ENCODE measurements at regions not wholly inside any gene's neighbourhood (a gene's known extent, or its start where the extent isn't known, plus 50 kb on each side); places are given as distances from the start of the nearest gene placed in this dataset.

GRCh38 chr12:90100579-90100978, 391.9 kb upstream of the ATP2B1 start:
- DNase-seq (ENCODE audit: low read depth): no peak
- in situ Hi-C loops (cut with HindIII; ENCODE audit: low sequenced_read_pairs): no loop called here
- TF ChIP-seq, protein P1, sequence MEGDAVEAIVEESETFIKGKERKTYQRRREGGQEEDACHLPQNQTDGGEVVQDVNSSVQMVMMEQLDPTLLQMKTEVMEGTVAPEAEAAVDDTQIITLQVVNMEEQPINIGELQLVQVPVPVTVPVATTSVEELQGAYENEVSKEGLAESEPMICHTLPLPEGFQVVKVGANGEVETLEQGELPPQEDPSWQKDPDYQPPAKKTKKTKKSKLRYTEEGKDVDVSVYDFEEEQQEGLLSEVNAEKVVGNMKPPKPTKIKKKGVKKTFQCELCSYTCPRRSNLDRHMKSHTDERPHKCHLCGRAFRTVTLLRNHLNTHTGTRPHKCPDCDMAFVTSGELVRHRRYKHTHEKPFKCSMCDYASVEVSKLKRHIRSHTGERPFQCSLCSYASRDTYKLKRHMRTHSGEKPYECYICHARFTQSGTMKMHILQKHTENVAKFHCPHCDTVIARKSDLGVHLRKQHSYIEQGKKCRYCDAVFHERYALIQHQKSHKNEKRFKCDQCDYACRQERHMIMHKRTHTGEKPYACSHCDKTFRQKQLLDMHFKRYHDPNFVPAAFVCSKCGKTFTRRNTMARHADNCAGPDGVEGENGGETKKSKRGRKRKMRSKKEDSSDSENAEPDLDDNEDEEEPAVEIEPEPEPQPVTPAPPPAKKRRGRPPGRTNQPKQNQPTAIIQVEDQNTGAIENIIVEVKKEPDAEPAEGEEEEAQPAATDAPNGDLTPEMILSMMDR (IDR thresholded peaks at IDR 0.05; ENCODE audit: low read depth, low read length, missing control alignments): no peak
- H3K4me3 ChIP-seq (ENCODE audit: low read depth, low read length): no peak overlapping the region

GRCh38 chr12:90099288-90099687, 390.6 kb upstream of the ATP2B1 start:
- DNase-seq (ENCODE audit: low read depth): no peak
- no peak overlapping the region for H3K4me3 ChIP-seq (ENCODE audit: low read depth, low read length)
- in situ Hi-C loops (cut with HindIII; ENCODE audit: low sequenced_read_pairs): no loop called here
- TF ChIP-seq, protein P1 (IDR thresholded peaks at IDR 0.05; ENCODE audit: low read depth, low read length, missing control alignments): no peak

GRCh38 chr12:90098132-90098779, 389.6 kb upstream of the ATP2B1 start:
- in situ Hi-C loops (cut with HindIII; ENCODE audit: low sequenced_read_pairs): no loop called here
- H3K4me3 ChIP-seq (ENCODE audit: low read depth, low read length): no peak overlapping the region
- DNase-seq (ENCODE audit: low read depth): peak; percentile 39
- TF ChIP-seq, protein P1 (IDR thresholded peaks at IDR 0.05; ENCODE audit: low read depth, low read length, missing control alignments): no peak

GRCh38 chr12:90091809-90092208, 383.2 kb upstream of the ATP2B1 start:
- DNase-seq (ENCODE audit: low read depth): no peak
- in situ Hi-C loops (cut with HindIII; ENCODE audit: low sequenced_read_pairs): no loop called here
- TF ChIP-seq, protein P1 (IDR thresholded peaks at IDR 0.05; ENCODE audit: low read depth, low read length, missing control alignments): no peak
- H3K4me3 ChIP-seq (ENCODE audit: low read depth, low read length): no peak overlapping the region

DNA sequence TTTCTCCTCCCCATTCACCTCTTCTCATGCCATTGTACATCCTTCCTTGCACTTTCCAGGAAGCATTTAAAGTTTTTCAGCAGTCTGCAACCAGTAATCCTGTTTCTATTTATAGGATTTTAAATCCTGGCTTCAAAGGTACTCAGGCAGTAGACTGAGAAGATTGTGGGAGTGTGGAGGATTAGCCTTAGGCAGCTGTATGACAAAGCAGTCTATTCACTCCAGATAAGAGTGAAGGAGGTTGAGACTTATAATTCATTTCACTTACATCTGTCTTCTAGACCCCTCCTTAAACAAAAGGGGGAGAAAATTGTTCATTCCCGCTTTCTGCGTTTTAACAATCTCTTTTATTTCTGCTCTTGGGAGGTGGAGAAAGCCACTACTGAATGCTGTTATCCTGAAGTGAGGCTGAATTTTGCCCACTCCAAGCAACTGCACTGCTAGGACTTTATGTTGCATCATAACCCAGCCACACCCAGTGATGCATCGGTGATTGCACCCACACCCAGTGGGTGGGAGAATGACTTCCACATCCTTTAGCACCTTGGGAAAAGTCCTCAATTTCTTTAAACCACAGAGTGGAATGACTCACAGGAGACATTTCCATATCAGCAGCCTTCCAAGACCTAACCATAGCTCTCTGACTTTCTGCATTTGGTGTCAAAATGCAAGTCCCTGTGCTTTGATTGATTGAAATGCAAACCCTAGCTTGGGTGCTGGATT, 382.5 kb upstream of the ATP2B1 start:
- H3K4me3 ChIP-seq (ENCODE audit: low read depth, low read length): no peak overlapping the region
- peak; percentile 84 for DNase-seq (ENCODE audit: low read depth)
- TF ChIP-seq, protein P1 (IDR thresholded peaks at IDR 0.05; ENCODE audit: low read depth, low read length, missing control alignments): no peak
- in situ Hi-C loops (cut with HindIII; ENCODE audit: low sequenced_read_pairs): no loop called here

GRCh38 chr12:90086281-90086680, 377.6 kb upstream of the ATP2B1 start:
- in situ Hi-C loops (cut with HindIII; ENCODE audit: low sequenced_read_pairs): no loop called here
- TF ChIP-seq, protein P1 (IDR thresholded peaks at IDR 0.05; ENCODE audit: low read depth, low read length, missing control alignments): no peak
- no peak overlapping the region for H3K4me3 ChIP-seq (ENCODE audit: low read depth, low read length)
- no peak for DNase-seq (ENCODE audit: low read depth)

Measured in astrocyte of the cerebellum (primary cell).